Neural progenitor cell (in vitro differentiated cells): ENCODE measurements at regions not wholly inside any gene's neighbourhood (a gene's known extent, or its start where the extent isn't known, plus 50 kb on each side); places are given as distances from the start of the nearest gene placed in this dataset.

ENCODE experiments used
- DNase-seq: peaks from one replicate; pipeline ENCODE4 v3.0.0-alpha.2; 2016; ENCODE audit warnings: low spot score
- H2AFZ ChIP-seq: fragments of 200-600 bp; sonication (generic); replicated peaks from 2 replicates; pipeline ENCODE4 v1.6.1; 2016; ENCODE audit warnings: antibody characterized with exemption
- H3F3A ChIP-seq: fragments of 200-600 bp; sonication (generic); 2 replicates; pipeline ENCODE4 v1.6.1; 2016; ENCODE audit warnings: antibody characterized with exemption, low read depth
- H3K27ac ChIP-seq: fragments of 200-600 bp; sonication (generic); 2 replicates; pipeline ENCODE4 v1.5.1; 2016; ENCODE audit warnings: mild to moderate bottlenecking
- H3K27me3 ChIP-seq: fragments of 200-600 bp; sonication (generic); 2 replicates; pipeline ENCODE4 v1.6.1; 2016; ENCODE audit warnings: mild to moderate bottlenecking, moderate library complexity
- H3K36me3 ChIP-seq: fragments of 200-600 bp; sonication (generic); 2 replicates; pipeline ENCODE4 v1.5.1; 2016
- H3K4me1 ChIP-seq: fragments of 200-600 bp; sonication (generic); 2 replicates; pipeline ENCODE4 v1.6.1; 2016; ENCODE audit warnings: mixed run types
- H3K4me2 ChIP-seq: fragments of 200-600 bp; sonication (generic); 2 replicates; pipeline ENCODE4 v1.6.1; 2016
- H3K4me3 ChIP-seq: fragments of 200-600 bp; sonication (generic); 2 replicates; pipeline ENCODE4 v1.5.1; 2016
- H3K79me2 ChIP-seq: fragments of 200-600 bp; sonication (generic); 2 replicates; pipeline ENCODE4 v1.6.1; 2016; ENCODE audit warnings: low read depth
- H3K9ac ChIP-seq: fragments of 200-600 bp; sonication (generic); 2 replicates; pipeline ENCODE4 v1.6.1; 2016
- H3K9me3 ChIP-seq: fragments of 200-600 bp; sonication (generic); 2 replicates; pipeline ENCODE4 v1.5.1; 2016; ENCODE audit warnings: low read depth
- H4K20me1 ChIP-seq: fragments of 200-600 bp; sonication (generic); 2 replicates; pipeline ENCODE4 v1.6.1; 2016; ENCODE audit warnings: low read depth
- H3K27ac Mint-ChIP-seq: 3 replicates; pipeline ENCODE4 v1.8.0; 2021; ENCODE audit warnings: mixed read lengths
- H3K27me3 Mint-ChIP-seq: 2 replicates; pipeline ENCODE4 v1.8.0; 2022; ENCODE audit warnings: low read depth, mild to moderate bottlenecking, inconsistent platforms, moderate library complexity, mixed read lengths; ENCODE audit not compliant: insufficient read depth
- H3K36me3 Mint-ChIP-seq: 3 replicates; pipeline ENCODE4 v1.8.0; 2021; ENCODE audit warnings: mixed read lengths
- H3K4me1 Mint-ChIP-seq: 3 replicates; pipeline ENCODE4 v1.8.0; 2021; ENCODE audit warnings: mixed read lengths
- H3K4me3 Mint-ChIP-seq: 3 replicates; pipeline ENCODE4 v1.8.0; 2021; ENCODE audit warnings: mild to moderate bottlenecking, moderate library complexity, mixed read lengths
- H3K9me3 Mint-ChIP-seq: 3 replicates; pipeline ENCODE4 v1.8.0; 2020; ENCODE audit warnings: mixed read lengths
- CTCF ChIP-seq: fragments of 200-600 bp; sonication (generic); IDR thresholded peaks from 2 replicates; pipeline ENCODE4 v1.5.1; 2017; ENCODE audit warnings: antibody characterized with exemption, mild to moderate bottlenecking
- EZH2 ChIP-seq: fragments of 200-600 bp; sonication (generic); IDR thresholded peaks from 2 replicates; pipeline ENCODE4 v1.6.1; 2017; ENCODE audit warnings: antibody characterized with exemption, mild to moderate bottlenecking, moderate library complexity
- EZH2phosphoT487 ChIP-seq: fragments of 200-600 bp; sonication (generic); IDR thresholded peaks from 2 replicates; pipeline ENCODE4 v1.6.1; 2017; ENCODE audit warnings: antibody characterized with exemption

GRCh38 chr14:97618917-97619690 is 821.9 kb downstream of the VRK1 start:
- Histone ChIP-seq H3K36me3 (no peaks in the 10 kb centered on the region), H3K27me3 (no peaks in the 10 kb centered on the region), H2AFZ (no peak overlapping the region), H3F3A (no peaks in the 10 kb centered on the region), H3K9ac (no peak overlapping the region), H3K4me1 (no peaks in the 10 kb centered on the region), H3K27ac (no peak overlapping the region), H3K79me2 (no peaks in the 10 kb centered on the region), H4K20me1 (no peaks in the 10 kb centered on the region), H3K4me2 (no peak overlapping the region), H3K4me3 (no peak overlapping the region), H3K9me3 (peaks cover 13% of the 10 kb centered on the region)
- no peak for DNase-seq
- no peak for TF ChIP-seq EZH2phosphoT487
- TF ChIP-seq CTCF: no peak
- TF ChIP-seq EZH2: no peak
- H3K27ac Mint-ChIP-seq: no peak overlapping the region
- no peak overlapping the region for H3K4me3 Mint-ChIP-seq
- H3K27me3 Mint-ChIP-seq: peaks cover 4% of the 10 kb centered on the region
- no peaks in the 10 kb centered on the region for H3K4me1 Mint-ChIP-seq
- peaks cover 12% of the 10 kb centered on the region for H3K9me3 Mint-ChIP-seq
- no peaks in the 10 kb centered on the region for H3K36me3 Mint-ChIP-seq

GRCh38 chr14:97620066-97620465 is 822.9 kb downstream of the VRK1 start:
- H3K4me2 ChIP-seq: no peak overlapping the region
- H3K36me3 ChIP-seq: no peaks in the 10 kb centered on the region
- H3K4me3 ChIP-seq: no peak overlapping the region
- peaks cover 4% of the 10 kb centered on the region for H3K27me3 Mint-ChIP-seq
- H2AFZ ChIP-seq: peak overlapping the region; percentile 87
- no peaks in the 10 kb centered on the region for H3K36me3 Mint-ChIP-seq
- H3K27me3 ChIP-seq: no peaks in the 10 kb centered on the region
- no peaks in the 10 kb centered on the region for H4K20me1 ChIP-seq
- DNase-seq: no peak
- H3K4me1 Mint-ChIP-seq: no peaks in the 10 kb centered on the region
- no peaks in the 10 kb centered on the region for H3K79me2 ChIP-seq
- TF ChIP-seq EZH2 (no peak), EZH2phosphoT487 (no peak), CTCF (no peak)
- no peak overlapping the region for H3K9ac ChIP-seq
- H3F3A ChIP-seq: no peaks in the 10 kb centered on the region
- H3K27ac ChIP-seq: no peak overlapping the region
- no peak overlapping the region for H3K4me3 Mint-ChIP-seq
- H3K9me3 ChIP-seq: peaks cover 5% of the 10 kb centered on the region
- H3K27ac Mint-ChIP-seq: no peak overlapping the region
- peaks cover 6% of the 10 kb centered on the region for H3K9me3 Mint-ChIP-seq
- no peaks in the 10 kb centered on the region for H3K4me1 ChIP-seq

- H3K27me3 Mint-ChIP-seq: peaks cover 3% of the 10 kb centered on the region
- Histone ChIP-seq H3K9me3 (no peaks in the 10 kb centered on the region), H3K27ac (no peak overlapping the region), H3K27me3 (no peaks in the 10 kb centered on the region), H2AFZ (no peak overlapping the region), H3K4me1 (no peaks in the 10 kb centered on the region), H4K20me1 (no peaks in the 10 kb centered on the region), H3K4me3 (no peak overlapping the region), H3K4me2 (no peak overlapping the region), H3K36me3 (no peaks in the 10 kb centered on the region), H3K9ac (no peak overlapping the region), H3K79me2 (no peaks in the 10 kb centered on the region), H3F3A (no peaks in the 10 kb centered on the region)
- TF ChIP-seq EZH2phosphoT487 (no peak), EZH2 (no peak), CTCF (no peak)
- H3K27ac Mint-ChIP-seq: no peak overlapping the region
- no peaks in the 10 kb centered on the region for H3K36me3 Mint-ChIP-seq
- DNase-seq: no peak
- no peaks in the 10 kb centered on the region for H3K9me3 Mint-ChIP-seq
- no peak overlapping the region for H3K4me3 Mint-ChIP-seq
- no peaks in the 10 kb centered on the region for H3K4me1 Mint-ChIP-seq
Measured at GRCh38 chr14:97624985-97625384, 827.8 kb downstream of the VRK1 start.
